ENCODE measurements at regions not wholly inside any gene's neighbourhood (a gene's known extent, or its start where the extent isn't known, plus 50 kb on each side); places are given as distances from the start of the nearest gene placed in this dataset.
"Not testable (repeated sequence)": the region's sequence is repeated elsewhere in the genome, so short reads cannot be mapped to it uniquely, and the experiment has no call there.

DNA sequence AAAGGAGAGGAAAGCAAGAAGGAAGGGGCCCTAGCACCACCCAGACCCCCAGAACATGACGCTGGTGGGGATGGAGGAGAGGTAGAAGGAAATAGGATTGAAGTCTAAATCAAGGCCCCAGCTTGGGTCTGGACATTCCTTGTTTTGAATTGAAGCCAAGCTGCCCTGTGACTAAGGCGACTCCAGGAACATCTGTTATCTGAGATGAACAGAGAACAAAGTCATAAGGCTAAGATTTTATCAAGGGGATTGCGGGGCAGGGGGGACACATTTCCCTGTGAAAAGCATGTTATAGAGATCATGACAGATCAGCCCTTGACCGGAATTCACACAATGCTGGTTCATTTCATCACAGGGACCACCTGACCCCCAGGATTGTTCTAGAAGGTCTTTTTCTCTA lies 80.6 kb upstream of the ADGRL1 start:
- intact Hi-C loops (cut with DNase I); DNase-seq (ENCODE audit: low spot score): not testable (repeated sequence)

DNA sequence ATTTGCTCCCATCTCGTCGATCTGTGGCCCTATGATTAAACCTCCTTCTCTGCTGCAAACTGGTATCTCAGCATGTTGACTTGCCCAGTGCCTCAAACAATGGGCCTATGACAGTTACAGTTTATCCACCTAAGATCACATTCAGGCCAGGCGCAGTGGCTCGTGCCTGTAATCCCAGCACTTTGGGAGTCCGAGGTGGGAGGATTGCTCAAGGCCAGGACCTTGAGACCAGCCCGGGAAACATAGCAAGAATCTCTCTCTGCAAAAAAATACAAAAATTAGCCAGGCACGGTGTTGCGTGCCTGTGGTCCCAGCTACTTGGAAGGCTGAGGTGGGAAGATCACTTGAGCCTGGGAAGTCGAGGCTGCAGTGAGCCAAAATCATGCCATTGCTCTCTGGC lies 79.8 kb upstream of the ADGRL1 start:
- intact Hi-C loops (cut with DNase I); DNase-seq (ENCODE audit: low spot score): not testable (repeated sequence)

- peak; percentile 75 for DNase-seq (ENCODE audit: low spot score)
- intact Hi-C loops (cut with DNase I): not testable (repeated sequence)
Observed at GRCh38 chr19:14283813-14284520, 78.0 kb upstream of the ADGRL1 start.

GRCh38 chr19:14279270-14279669 lies 73.3 kb upstream of the ADGRL1 start:
- DNase-seq (ENCODE audit: low spot score); intact Hi-C loops (cut with DNase I): not testable (repeated sequence)

- no peak for DNase-seq (ENCODE audit: low spot score)
- intact Hi-C loops (cut with DNase I): no loop called here
Observed at GRCh38 chr19:14277608-14278007, 71.6 kb upstream of the ADGRL1 start.

- intact Hi-C loops (cut with DNase I); DNase-seq (ENCODE audit: low spot score): not testable (repeated sequence)
Observed at GRCh38 chr19:14275823-14276222, 69.9 kb upstream of the ADGRL1 start.

- DNase-seq (ENCODE audit: low spot score): no peak
- intact Hi-C loops (cut with DNase I): no loop called here
Observed at GRCh38 chr19:14272623-14273022, 66.7 kb upstream of the ADGRL1 start.

DNA sequence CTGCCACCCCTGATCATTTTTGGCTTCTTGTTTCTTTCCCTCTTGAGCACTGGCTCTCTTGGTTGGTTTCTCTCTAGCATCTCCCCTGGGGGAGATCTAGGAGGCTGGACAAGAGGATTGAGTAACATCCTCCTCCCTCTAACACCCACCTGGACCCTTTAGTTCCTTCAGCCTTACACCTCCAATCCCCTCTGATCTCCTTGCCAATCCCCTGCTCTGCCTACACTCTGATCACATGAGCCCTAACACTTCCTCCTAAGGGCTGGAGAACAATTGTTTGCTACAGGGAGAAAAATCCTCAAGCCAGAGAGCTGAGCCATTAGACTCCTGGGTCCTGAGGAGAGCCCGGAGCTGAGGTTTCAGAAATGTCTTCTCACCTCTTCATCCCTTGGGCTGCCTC lies 65.9 kb upstream of the ADGRL1 start:
- DNase-seq (ENCODE audit: low spot score): no peak
- intact Hi-C loops (cut with DNase I): no loop called here

- intact Hi-C loops (cut with DNase I): not testable (repeated sequence)
Observed at GRCh38 chr19:14270557-14270956, 64.6 kb upstream of the ADGRL1 start.

DNA sequence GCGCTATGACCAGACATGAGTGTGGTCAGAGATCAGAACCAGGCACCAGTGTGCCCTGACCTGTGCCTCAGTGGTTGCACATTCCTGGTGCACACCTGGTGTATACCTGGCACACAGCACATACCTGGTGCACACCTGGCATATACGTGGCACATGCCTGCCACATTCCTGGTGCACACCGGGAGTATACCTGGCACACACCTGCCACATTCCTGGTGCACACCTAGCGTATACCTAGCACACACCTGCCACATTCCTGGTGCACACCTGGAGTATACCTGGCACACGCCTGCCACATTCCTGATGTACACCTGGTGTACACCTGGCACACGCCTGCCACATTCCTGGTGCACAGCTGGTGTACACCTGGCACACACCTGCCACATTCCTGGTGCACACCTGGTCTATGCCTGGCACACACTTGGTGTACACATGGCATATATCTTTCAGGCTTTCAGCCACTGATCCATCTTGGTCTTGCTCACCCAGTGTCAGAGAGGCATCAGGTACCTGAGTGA lies 61.3 kb upstream of the ADGRL1 start:
- intact Hi-C loops (cut with DNase I): no loop called here
- DNase-seq (ENCODE audit: low spot score): no peak

More at GRCh38 chr19:14270557-14270956, 64.6 kb upstream of the ADGRL1 start:
- DNase-seq (ENCODE audit: low spot score): not testable (repeated sequence)

DNA sequence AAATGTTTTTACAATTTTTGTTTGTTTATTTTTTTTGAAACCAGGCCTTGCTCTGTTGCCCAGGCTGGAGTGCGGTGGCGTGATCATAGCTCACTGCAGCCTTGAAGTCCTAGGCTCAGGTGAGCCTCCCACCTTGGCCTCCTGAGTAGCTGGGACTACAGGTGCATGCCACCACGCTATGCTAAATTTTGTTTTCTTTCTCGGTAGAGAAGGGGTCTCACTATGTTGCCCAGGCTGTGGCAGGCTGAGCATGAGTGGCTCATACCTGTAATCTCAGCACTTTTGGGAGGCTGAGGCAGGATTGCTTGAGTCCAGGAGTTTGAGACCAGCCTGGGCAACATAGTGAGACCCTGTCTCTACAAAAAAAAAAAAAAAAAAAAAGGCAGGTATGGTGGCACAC lies 60.2 kb upstream of the ADGRL1 start:
- DNase-seq (ENCODE audit: low spot score); intact Hi-C loops (cut with DNase I): not testable (repeated sequence)

- no peak for DNase-seq (ENCODE audit: low spot score)
- intact Hi-C loops (cut with DNase I): no loop called here
Observed at GRCh38 chr19:14265290-14266036, 59.5 kb upstream of the ADGRL1 start.

GRCh38 chr19:14255902-14256649 lies 50.1 kb upstream of the ADGRL1 start:
- intact Hi-C loops (cut with DNase I): not testable (repeated sequence)

More at GRCh38 chr19:14255902-14256649, 50.1 kb upstream of the ADGRL1 start:
- DNase-seq (ENCODE audit: low spot score): not testable (repeated sequence)
